B cell (primary cell): ENCODE measurements at regions not wholly inside any gene's neighbourhood (a gene's known extent, or its start where the extent isn't known, plus 50 kb on each side); places are given as distances from the start of the nearest gene placed in this dataset.

ENCODE experiments used
- ATAC-seq: fragments of 200-7000 bp; cut with Tn5 transposase; one replicate; pipeline ENCODE4 v1.10.0; 2021; ENCODE audit warnings: low read depth, mild to moderate bottlenecking, moderate number of reproducible peaks, moderate library complexity
- CTCF ChIA-PET: fragments of 350-600 bp; sonication (Branson Sonifier 250); formaldehyde crosslinking; loops from one replicate; lab custom pipeline; 2021; ENCODE audit warnings: antibody characterized with exemption, inconsistent platforms; lab: Charles Lee
- POLR2A ChIA-PET: fragments of 350-600 bp; sonication (Branson Sonifier 250); formaldehyde crosslinking; loops from one replicate; lab custom pipeline; 2021; ENCODE audit warnings: antibody characterized with exemption; lab: Charles Lee
- DNase-seq: peaks from one replicate; pipeline ENCODE4 v3.0.0; 2013
- H2AFZ ChIP-seq: 2 replicates; pipeline ENCODE4 v1.6.1; 2012; ENCODE audit warnings: mild to moderate bottlenecking, low read depth, low read length; ENCODE audit not compliant: insufficient read depth, poor library complexity, severe bottlenecking
- H3K27ac ChIP-seq, 2 donors: 1 replicate in 1 of 2; 2 replicates in 1 of 2; pipeline ENCODE4 v1.5.1; 2012 to 2013; ENCODE audit warnings: low read length in 2 of 2, mild to moderate bottlenecking in 2 of 2, moderate library complexity in 1 of 2
- H3K27me3 ChIP-seq, 4 experiments: fragments of 200-600 bp in 1 of 4; sonication (generic) in 1 of 4; replicated peaks in 1 of 4; 1 replicate in 2 of 4; 2 replicates in 2 of 4; pipeline versions ENCODE4 v1.6.1 to v1.7.0; 2013 to 2016; ENCODE audit warnings: low read length in 3 of 4, mild to moderate bottlenecking in 2 of 4, mixed read lengths in 1 of 4, moderate library complexity in 1 of 4; ENCODE audit not compliant: insufficient read depth in 4 of 4, control insufficient read depth in 3 of 4; ENCODE audit errors: control extremely low read depth in 1 of 4
- H3K36me3 ChIP-seq, 2 experiments: replicated peaks in 1 of 2; 1 replicate in 1 of 2; 2 replicates in 1 of 2; pipeline versions ENCODE4 v1.6.1 to v1.7.1; 2013; ENCODE audit warnings: low read length in 1 of 2; ENCODE audit not compliant: insufficient read depth in 2 of 2, control insufficient read depth in 1 of 2; ENCODE audit errors: control extremely low read depth in 1 of 2, extremely low read depth in 1 of 2
- H3K4me1 ChIP-seq, 2 donors: fragments of 200-600 bp in 1 of 2; sonication (generic) in 1 of 2; 1 replicate in 1 of 2; 2 replicates in 1 of 2; pipeline versions ENCODE4 v1.5.1 to v1.6.1; 2013 to 2017; ENCODE audit warnings: low read length in 2 of 2; ENCODE audit not compliant: control insufficient read depth in 2 of 2, insufficient read depth in 2 of 2
- H3K4me2 ChIP-seq: replicated peaks from 2 replicates; pipeline ENCODE3; 2012; ENCODE audit warnings: mild to moderate bottlenecking, low read depth, low read length; ENCODE audit not compliant: poor library complexity, severe bottlenecking
- H3K4me3 ChIP-seq, 5 experiments: fragments of 200-600 bp in 1 of 5; sonication (generic) in 1 of 5; 1 replicate in 3 of 5; 2 replicates in 2 of 5; pipeline versions ENCODE4 v1.5.1 to v1.7.0; 2011 to 2016; ENCODE audit warnings: low read length in 4 of 5, mild to moderate bottlenecking in 4 of 5, low read depth in 2 of 5, control low read depth in 1 of 5, moderate library complexity in 1 of 5; ENCODE audit not compliant: insufficient read depth in 1 of 5; ENCODE audit errors: control extremely low read depth in 1 of 5, extremely low read depth in 1 of 5
- H3K79me2 ChIP-seq: fragments of 200-600 bp; sonication (generic); one replicate; pipeline ENCODE4 v1.6.0; 2016; ENCODE audit warnings: low read length; ENCODE audit not compliant: control insufficient read depth, insufficient read depth
- H3K9ac ChIP-seq: fragments of 200-600 bp; sonication (generic); 2 replicates; pipeline ENCODE4 v1.6.1; 2017; ENCODE audit warnings: mild to moderate bottlenecking, low read length, moderate library complexity
- H3K9me3 ChIP-seq, 3 donors: one replicate each; pipeline versions ENCODE4 v1.6.1 to v1.7.1; 2013; ENCODE audit warnings: low read length in 2 of 3; ENCODE audit not compliant: control insufficient read depth in 2 of 3, insufficient read depth in 1 of 3; ENCODE audit errors: control extremely low read depth in 1 of 3
- H4K20me1 ChIP-seq: 2 replicates; pipeline ENCODE4 v1.6.0; 2012; ENCODE audit warnings: mild to moderate bottlenecking, low read length; ENCODE audit not compliant: insufficient read depth, control insufficient read depth, poor library complexity, severe bottlenecking
- H3K27ac Mint-ChIP-seq: one replicate; pipeline ENCODE4 v1.8.0; 2021; ENCODE audit warnings: mixed read lengths
- H3K27me3 Mint-ChIP-seq: one replicate; pipeline ENCODE4 v1.8.0; 2021; ENCODE audit warnings: mixed read lengths
- H3K4me1 Mint-ChIP-seq: one replicate; pipeline ENCODE4 v1.8.0; 2021; ENCODE audit warnings: mixed read lengths
- H3K4me3 Mint-ChIP-seq: one replicate; pipeline ENCODE4 v1.8.0; 2021; ENCODE audit warnings: mixed read lengths
- H3K9me3 Mint-ChIP-seq: one replicate; pipeline ENCODE4 v1.8.0; 2022; ENCODE audit warnings: mixed read lengths; ENCODE audit not compliant: insufficient read depth
- EZH2 ChIP-seq: IDR thresholded peaks from 2 replicates; pipeline ENCODE4 v1.6.1; 2012; ENCODE audit warnings: borderline replicate concordance, low read depth, mild to moderate bottlenecking, moderate library complexity, low read length; ENCODE audit not compliant: insufficient read depth, poor library complexity, severe bottlenecking
- WGBS: methylation state at CpG from one replicate; pipeline ENCODE4 v1.1.5; 2013; ENCODE audit warnings: missing lambda C conversion rate; ENCODE audit not compliant: insufficient coverage; 5-methylcytosine and 5-hydroxymethylcytosine counted together
- intact Hi-C: fragments of 100-400 bp; cut with micrococcal nuclease; formaldehyde crosslinking; loops from one replicate; pipeline ENCODE4 v1.10.0; 2022
- TF ChIP-seq, protein P1 (sequence below): fragments of 200-600 bp; IDR thresholded peaks from one replicate; pipeline ENCODE4 v1.8.0; 2022; ENCODE audit warnings: antibody characterized with exemption, mild to moderate bottlenecking

GRCh38 chr10:31697271-31698180 lies 231.1 kb downstream of the ARHGAP12 start:
- DNase-seq (no peak), ATAC-seq (no peak)
- TF ChIP-seq EZH2: no peak
- TF ChIP-seq, protein P1, sequence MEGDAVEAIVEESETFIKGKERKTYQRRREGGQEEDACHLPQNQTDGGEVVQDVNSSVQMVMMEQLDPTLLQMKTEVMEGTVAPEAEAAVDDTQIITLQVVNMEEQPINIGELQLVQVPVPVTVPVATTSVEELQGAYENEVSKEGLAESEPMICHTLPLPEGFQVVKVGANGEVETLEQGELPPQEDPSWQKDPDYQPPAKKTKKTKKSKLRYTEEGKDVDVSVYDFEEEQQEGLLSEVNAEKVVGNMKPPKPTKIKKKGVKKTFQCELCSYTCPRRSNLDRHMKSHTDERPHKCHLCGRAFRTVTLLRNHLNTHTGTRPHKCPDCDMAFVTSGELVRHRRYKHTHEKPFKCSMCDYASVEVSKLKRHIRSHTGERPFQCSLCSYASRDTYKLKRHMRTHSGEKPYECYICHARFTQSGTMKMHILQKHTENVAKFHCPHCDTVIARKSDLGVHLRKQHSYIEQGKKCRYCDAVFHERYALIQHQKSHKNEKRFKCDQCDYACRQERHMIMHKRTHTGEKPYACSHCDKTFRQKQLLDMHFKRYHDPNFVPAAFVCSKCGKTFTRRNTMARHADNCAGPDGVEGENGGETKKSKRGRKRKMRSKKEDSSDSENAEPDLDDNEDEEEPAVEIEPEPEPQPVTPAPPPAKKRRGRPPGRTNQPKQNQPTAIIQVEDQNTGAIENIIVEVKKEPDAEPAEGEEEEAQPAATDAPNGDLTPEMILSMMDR: no peak
- Mint-ChIP-seq H3K4me3 (no peak overlapping the region), H3K9me3 (no peaks in the 10 kb centered on the region), H3K27me3 (no peaks in the 10 kb centered on the region), H3K27ac (no peak overlapping the region), H3K4me1 (peaks cover 29% of the 10 kb centered on the region)
- Histone ChIP-seq H3K27me3 (no peaks in the 10 kb centered on the region), H3K36me3 (no peaks in the 10 kb centered on the region), H2AFZ (no peak overlapping the region), H3K79me2 (no peaks in the 10 kb centered on the region), H4K20me1 (no peaks in the 10 kb centered on the region), H3K4me2 (no peak overlapping the region), H3K4me1 (peaks cover 24 to 30% of the 10 kb centered on the region in 2 donors), H3K9me3 (peaks cover 0 to 4% (median 0%) of the 10 kb centered on the region in 3 donors), H3K9ac (no peak overlapping the region), H3K4me3 (no peak overlapping the region), H3K27ac (no peak overlapping the region)
- WGBS: 49% methylated on average over 14 of the region's 19 CpGs
- intact Hi-C loops: no loop called here
- CTCF ChIA-PET: no interaction called here
- POLR2A ChIA-PET: no interaction called here
